ENCODE measurements at regions not wholly inside any gene's neighbourhood (a gene's known extent, or its start where the extent isn't known, plus 50 kb on each side); places are given as distances from the start of the nearest gene placed in this dataset.

DNA sequence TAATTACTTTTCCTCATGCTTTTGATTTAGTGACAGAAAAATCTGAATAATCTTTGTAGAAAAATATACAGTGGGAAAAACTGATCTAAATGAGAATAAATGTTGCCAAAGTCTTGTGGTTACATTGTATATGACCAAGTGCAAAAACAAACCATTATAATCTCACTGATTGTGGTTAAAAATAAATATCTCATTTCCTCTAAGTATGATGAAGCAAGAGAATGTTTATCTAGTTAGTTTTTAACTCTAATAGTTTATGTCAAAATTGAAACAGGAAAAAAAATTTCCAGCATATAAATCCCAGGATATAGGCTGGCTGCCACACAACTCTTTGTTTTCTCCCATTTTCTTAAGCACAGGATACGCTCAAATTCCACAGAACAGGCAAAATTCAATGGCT is 392.7 kb upstream of the ID4 start (continued):
- TF ChIP-seq, protein P1, sequence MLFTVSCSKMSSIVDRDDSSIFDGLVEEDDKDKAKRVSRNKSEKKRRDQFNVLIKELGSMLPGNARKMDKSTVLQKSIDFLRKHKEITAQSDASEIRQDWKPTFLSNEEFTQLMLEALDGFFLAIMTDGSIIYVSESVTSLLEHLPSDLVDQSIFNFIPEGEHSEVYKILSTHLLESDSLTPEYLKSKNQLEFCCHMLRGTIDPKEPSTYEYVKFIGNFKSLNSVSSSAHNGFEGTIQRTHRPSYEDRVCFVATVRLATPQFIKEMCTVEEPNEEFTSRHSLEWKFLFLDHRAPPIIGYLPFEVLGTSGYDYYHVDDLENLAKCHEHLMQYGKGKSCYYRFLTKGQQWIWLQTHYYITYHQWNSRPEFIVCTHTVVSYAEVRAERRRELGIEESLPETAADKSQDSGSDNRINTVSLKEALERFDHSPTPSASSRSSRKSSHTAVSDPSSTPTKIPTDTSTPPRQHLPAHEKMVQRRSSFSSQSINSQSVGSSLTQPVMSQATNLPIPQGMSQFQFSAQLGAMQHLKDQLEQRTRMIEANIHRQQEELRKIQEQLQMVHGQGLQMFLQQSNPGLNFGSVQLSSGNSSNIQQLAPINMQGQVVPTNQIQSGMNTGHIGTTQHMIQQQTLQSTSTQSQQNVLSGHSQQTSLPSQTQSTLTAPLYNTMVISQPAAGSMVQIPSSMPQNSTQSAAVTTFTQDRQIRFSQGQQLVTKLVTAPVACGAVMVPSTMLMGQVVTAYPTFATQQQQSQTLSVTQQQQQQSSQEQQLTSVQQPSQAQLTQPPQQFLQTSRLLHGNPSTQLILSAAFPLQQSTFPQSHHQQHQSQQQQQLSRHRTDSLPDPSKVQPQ (CRISPR knock-in tag; IDR thresholded peaks at IDR 0.05; ENCODE audit: borderline replicate concordance), result no peak
- TF ChIP-seq, protein P2, sequence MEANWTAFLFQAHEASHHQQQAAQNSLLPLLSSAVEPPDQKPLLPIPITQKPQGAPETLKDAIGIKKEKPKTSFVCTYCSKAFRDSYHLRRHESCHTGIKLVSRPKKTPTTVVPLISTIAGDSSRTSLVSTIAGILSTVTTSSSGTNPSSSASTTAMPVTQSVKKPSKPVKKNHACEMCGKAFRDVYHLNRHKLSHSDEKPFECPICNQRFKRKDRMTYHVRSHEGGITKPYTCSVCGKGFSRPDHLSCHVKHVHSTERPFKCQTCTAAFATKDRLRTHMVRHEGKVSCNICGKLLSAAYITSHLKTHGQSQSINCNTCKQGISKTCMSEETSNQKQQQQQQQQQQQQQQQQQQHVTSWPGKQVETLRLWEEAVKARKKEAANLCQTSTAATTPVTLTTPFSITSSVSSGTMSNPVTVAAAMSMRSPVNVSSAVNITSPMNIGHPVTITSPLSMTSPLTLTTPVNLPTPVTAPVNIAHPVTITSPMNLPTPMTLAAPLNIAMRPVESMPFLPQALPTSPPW (CRISPR knock-in tag; IDR thresholded peaks at IDR 0.05), result no peak
- TF ChIP-seq ZFP1 (CRISPR knock-in tag; IDR thresholded peaks at IDR 0.05) (no peak), ZNF57 (CRISPR knock-in tag; IDR thresholded peaks at IDR 0.05) (no peak), ZNF24 (IDR thresholded peaks at IDR 0.05) (no peak), GATAD2B (IDR thresholded peaks at IDR 0.05; ENCODE audit: borderline replicate concordance) (no peak)
- TF ChIP-seq, protein P3, sequence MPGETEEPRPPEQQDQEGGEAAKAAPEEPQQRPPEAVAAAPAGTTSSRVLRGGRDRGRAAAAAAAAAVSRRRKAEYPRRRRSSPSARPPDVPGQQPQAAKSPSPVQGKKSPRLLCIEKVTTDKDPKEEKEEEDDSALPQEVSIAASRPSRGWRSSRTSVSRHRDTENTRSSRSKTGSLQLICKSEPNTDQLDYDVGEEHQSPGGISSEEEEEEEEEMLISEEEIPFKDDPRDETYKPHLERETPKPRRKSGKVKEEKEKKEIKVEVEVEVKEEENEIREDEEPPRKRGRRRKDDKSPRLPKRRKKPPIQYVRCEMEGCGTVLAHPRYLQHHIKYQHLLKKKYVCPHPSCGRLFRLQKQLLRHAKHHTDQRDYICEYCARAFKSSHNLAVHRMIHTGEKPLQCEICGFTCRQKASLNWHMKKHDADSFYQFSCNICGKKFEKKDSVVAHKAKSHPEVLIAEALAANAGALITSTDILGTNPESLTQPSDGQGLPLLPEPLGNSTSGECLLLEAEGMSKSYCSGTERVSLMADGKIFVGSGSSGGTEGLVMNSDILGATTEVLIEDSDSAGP (CRISPR knock-in tag; IDR thresholded peaks at IDR 0.05), result no peak
- TF ChIP-seq, protein P4, sequence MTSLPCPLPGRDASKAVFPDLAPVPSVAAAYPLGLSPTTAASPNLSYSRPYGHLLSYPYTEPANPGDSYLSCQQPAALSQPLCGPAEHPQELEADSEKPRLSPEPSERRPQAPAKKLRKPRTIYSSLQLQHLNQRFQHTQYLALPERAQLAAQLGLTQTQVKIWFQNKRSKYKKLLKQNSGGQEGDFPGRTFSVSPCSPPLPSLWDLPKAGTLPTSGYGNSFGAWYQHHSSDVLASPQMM (CRISPR knock-in tag; IDR thresholded peaks at IDR 0.05), result no peak
